ENCODE measurements at regions not wholly inside any gene's neighbourhood (a gene's known extent, or its start where the extent isn't known, plus 50 kb on each side); places are given as distances from the start of the nearest gene placed in this dataset.

GRCh38 chr5:2981035-2981434 lies 229.6 kb upstream of the IRX2 start:
- Histone ChIP-seq H3K9me3 (no peaks in the 10 kb centered on the region), H3K27ac (no peak overlapping the region), H3K4me1 (no peaks in the 10 kb centered on the region), H3K4me3 (no peak overlapping the region), H3K27me3 (no peaks in the 10 kb centered on the region), H3K36me3 (no peaks in the 10 kb centered on the region)
- intact Hi-C loops (cut with DNase I; ENCODE audit: low total_unique reads) = no loop called here
- TF ChIP-seq POLR2A (IDR thresholded peaks at IDR 0.05) (no peak), POLR2AphosphoS5 (IDR thresholded peaks at IDR 0.05) (no peak), CTCF (IDR thresholded peaks at IDR 0.05) (no peak), EP300 (IDR thresholded peaks at IDR 0.05; ENCODE audit: low read depth) (no peak)
- in situ Hi-C loops (cut with MboI; ENCODE audit: low pct_ligation_motif_present in 1 of 4, low pct_unique_long_range_greater_than_20kb in 1 of 4, low sequenced_read_pairs in 3 of 4) = no loop called here
- 76% methylated on average over 9 of the region's 9 CpGs; no CpG with 5 or more reads in 1 of the 2 donors for WGBS, 2 donors (ENCODE audit: low coverage in 1 of 2)
- no peak for DNase-seq

GRCh38 chr5:2960294-2960693 lies 208.8 kb upstream of the IRX2 start:
- H3K4me3 ChIP-seq = no peak overlapping the region
- H3K9me3 ChIP-seq = peaks cover 4 to 7% of the 10 kb centered on the region in 2 donors
- WGBS, 2 donors (ENCODE audit: low coverage in 1 of 2) = 14 to 40% methylated on average over 2 of the region's 2 CpGs
- TF ChIP-seq EP300 (IDR thresholded peaks at IDR 0.05; ENCODE audit: low read depth) (no peak), POLR2AphosphoS5 (IDR thresholded peaks at IDR 0.05) (no peak), POLR2A (IDR thresholded peaks at IDR 0.05) (no peak), CTCF (IDR thresholded peaks at IDR 0.05) (no peak)
- H3K4me1 ChIP-seq = no peaks in the 10 kb centered on the region
- intact Hi-C loops (cut with DNase I; ENCODE audit: low total_unique reads) = no loop called here
- no peaks in the 10 kb centered on the region for H3K36me3 ChIP-seq
- in situ Hi-C loops (cut with MboI; ENCODE audit: low pct_ligation_motif_present in 1 of 4, low pct_unique_long_range_greater_than_20kb in 1 of 4, low sequenced_read_pairs in 3 of 4) = no loop called here
- no peaks in the 10 kb centered on the region for H3K27me3 ChIP-seq
- DNase-seq = no peak
- no peak overlapping the region for H3K27ac ChIP-seq

- TF ChIP-seq POLR2AphosphoS5 (IDR thresholded peaks at IDR 0.05) (no peak), CTCF (IDR thresholded peaks at IDR 0.05) (no peak), EP300 (IDR thresholded peaks at IDR 0.05; ENCODE audit: low read depth) (no peak), POLR2A (IDR thresholded peaks at IDR 0.05) (no peak)
- Histone ChIP-seq H3K27me3 (no peaks in the 10 kb centered on the region), H3K27ac (no peak overlapping the region), H3K4me3 (no peak overlapping the region), H3K36me3 (no peaks in the 10 kb centered on the region), H3K4me1 (no peaks in the 10 kb centered on the region), H3K9me3 (peaks cover 4 to 7% of the 10 kb centered on the region in 2 donors)
- DNase-seq = no peak
- in situ Hi-C loops (cut with MboI; ENCODE audit: low pct_ligation_motif_present in 1 of 4, low pct_unique_long_range_greater_than_20kb in 1 of 4, low sequenced_read_pairs in 3 of 4) = no loop called here
- intact Hi-C loops (cut with DNase I; ENCODE audit: low total_unique reads) = no loop called here
- 72% methylated on average over 2 of the region's 2 CpGs for WGBS, 2 donors (ENCODE audit: low coverage in 1 of 2)
Observed at GRCh38 chr5:2958976-2959375, 207.5 kb upstream of the IRX2 start.

GRCh38 chr5:2948875-2949274 lies 197.4 kb upstream of the IRX2 start:
- H3K36me3 ChIP-seq = no peaks in the 10 kb centered on the region
- H3K9me3 ChIP-seq = no peaks in the 10 kb centered on the region
- no peak overlapping the region for H3K4me3 ChIP-seq
- H3K4me1 ChIP-seq = no peaks in the 10 kb centered on the region
- in situ Hi-C loops (cut with MboI; ENCODE audit: low pct_ligation_motif_present in 1 of 4, low pct_unique_long_range_greater_than_20kb in 1 of 4, low sequenced_read_pairs in 3 of 4) (no loop called here), intact Hi-C loops (cut with DNase I; ENCODE audit: low total_unique reads) (no loop called here)
- TF ChIP-seq CTCF (IDR thresholded peaks at IDR 0.05) (no peak), POLR2A (IDR thresholded peaks at IDR 0.05) (no peak), POLR2AphosphoS5 (IDR thresholded peaks at IDR 0.05) (no peak), EP300 (IDR thresholded peaks at IDR 0.05; ENCODE audit: low read depth) (no peak)
- no peaks in the 10 kb centered on the region for H3K27me3 ChIP-seq
- 29 to 40% methylated on average over 1 to 3 of the region's 3 CpGs for WGBS, 2 donors (ENCODE audit: low coverage in 1 of 2)
- H3K27ac ChIP-seq = no peak overlapping the region
- DNase-seq = no peak

All from transverse colon (tissue), 4 donors.